HepG2 (cell line): ENCODE measurements at regions not wholly inside any gene's neighbourhood (a gene's known extent, or its start where the extent isn't known, plus 50 kb on each side); places are given as distances from the start of the nearest gene placed in this dataset.

Source experiments
- ATAC-seq: fragments of 200-7000 bp; cut with Tn5 transposase; 3 replicates; pipeline ENCODE4 v1.9.1; 2020; ENCODE audit warnings: mild to moderate bottlenecking, moderate library complexity
- BruUV-seq: library from RNA; stranded (reverse); fragments of 400-500 nt; replicated peaks from 2 replicates; lab custom pipeline; 2021; lab: Mats Ljungman, UMichigan
- CTCF ChIA-PET: fragments of 300-600 bp; formaldehyde crosslinking; extraction: SDS; loops from one replicate; lab custom pipeline; 2021; ENCODE audit warnings: low total read pairs, inconsistent platforms, low intra/inter-chr PET ratio; lab: Yijun Ruan, JAX
- POLR2A ChIA-PET: fragments of 350-600 bp; sonication (Branson Sonifier 250); formaldehyde crosslinking; loops from one replicate; lab custom pipeline; 2020; ENCODE audit warnings: antibody characterized with exemption, inconsistent platforms; lab: Yijun Ruan, JAX
- DNase-seq: peaks from one replicate; pipeline ENCODE4 v3.0.0-alpha.2; 2015; ENCODE audit warnings: low spot score
- FAIRE-seq: peaks from 3 replicates; lab custom pipeline; 2011; peaks lifted over from hg19 to GRCh38; lab: Jason Lieb, UNC
- H2AFZ ChIP-seq: one replicate; pipeline ENCODE4 v1.6.1; 2011; ENCODE audit warnings: low read length, inconsistent platforms
- H3K27ac ChIP-seq: fragments of 300-600 bp; 3 replicates; pipeline ENCODE4 v1.8.0; 2011; ENCODE audit warnings: mixed run types, mild to moderate bottlenecking, mixed read lengths, low read length, inconsistent platforms; ENCODE audit not compliant: insufficient read depth; ENCODE audit errors: extremely low read length
- H3K27me3 ChIP-seq, 2 experiments: fragments of 200-600 bp in 1 of 2; 2 replicates in 1 of 2; 3 replicates in 1 of 2; pipeline versions ENCODE4 v1.6.0 to v1.8.0; 2011; ENCODE audit warnings: low read length in 2 of 2, mild to moderate bottlenecking in 2 of 2, moderate library complexity in 2 of 2, inconsistent platforms in 1 of 2; ENCODE audit not compliant: insufficient read depth in 2 of 2, control insufficient read depth in 1 of 2
- H3K36me3 ChIP-seq, 2 experiments: fragments of 200-600 bp in 1 of 2; replicated peaks in 1 of 2; 2 replicates in 1 of 2; 3 replicates in 1 of 2; pipeline versions ENCODE4 v1.5.1 to v1.8.0; 2011; ENCODE audit warnings: low read length in 2 of 2, inconsistent platforms in 1 of 2; ENCODE audit not compliant: insufficient read depth in 2 of 2, control insufficient read depth in 1 of 2
- H3K4me1 ChIP-seq: 2 replicates; pipeline ENCODE4 v1.5.1; 2012; ENCODE audit warnings: low read length, inconsistent platforms; ENCODE audit not compliant: insufficient read depth
- H3K4me2 ChIP-seq: 2 replicates; pipeline ENCODE4 v1.6.0; 2011; ENCODE audit warnings: low read depth, low read length, inconsistent platforms
- H3K4me3 ChIP-seq, 3 experiments: fragments of 200-600 bp in 1 of 3; sonication (generic), shearing (Covaris generic) in 1 of 3; replicated peaks in 1 of 3; 2 replicates each; pipeline ENCODE4 v1.5.1; 2011 to 2016; ENCODE audit warnings: low read length in 3 of 3, inconsistent platforms in 2 of 3, low read depth in 2 of 3, mild to moderate bottlenecking in 2 of 3, control low read depth in 1 of 3, mixed read lengths in 1 of 3; ENCODE audit not compliant: insufficient read depth in 1 of 3
- H3K79me2 ChIP-seq: one replicate; pipeline ENCODE4 v1.6.1; 2011; ENCODE audit warnings: low read length, inconsistent platforms; ENCODE audit not compliant: insufficient read depth
- H3K9ac ChIP-seq: 2 replicates; pipeline ENCODE4 v1.6.0; 2011; ENCODE audit warnings: mild to moderate bottlenecking, low read depth, low read length, inconsistent platforms; ENCODE audit not compliant: insufficient read depth
- H3K9me3 ChIP-seq: 2 replicates; pipeline ENCODE4 v1.5.1; 2012; ENCODE audit warnings: mild to moderate bottlenecking, low read length
- H4K20me1 ChIP-seq: 2 replicates; pipeline ENCODE4 v1.6.0; 2011; ENCODE audit warnings: inconsistent platforms, mild to moderate bottlenecking, low read length, moderate library complexity; ENCODE audit not compliant: insufficient read depth
- ELF1 ChIP-seq: sonication (generic); formaldehyde crosslinking; IDR thresholded peaks from 2 replicates; pipeline ENCODE4 v1.4.0; 2020; ENCODE audit warnings: missing genetic modification reagents
- RAD21 ChIP-seq: fragments of 450-650 bp; formaldehyde crosslinking; IDR thresholded peaks from 2 replicates; pipeline ENCODE4 v1.5.0; 2020; ENCODE audit warnings: mild to moderate bottlenecking
- SMC3 ChIP-seq: IDR thresholded peaks from 2 replicates; pipeline ENCODE4 v1.6.1; 2011; ENCODE audit warnings: low read length, improper control_type of control experiment
- STAG1 ChIP-seq: sonication (generic); formaldehyde crosslinking; IDR thresholded peaks from 2 replicates; pipeline ENCODE4 v1.4.0; 2020; ENCODE audit warnings: missing genetic modification reagents
- WGBS: methylation state at CpG from one replicate; pipeline ENCODE4 v1.1.6; 2017; ENCODE audit warnings: low lambda C conversion rate; 5-methylcytosine and 5-hydroxymethylcytosine counted together
- in situ Hi-C: cut with HindIII; loops from 2 replicates; pipeline ENCODE4 v1.10.0; 2017; ENCODE audit warnings: low pct_unique_long_range_greater_than_20kb; ENCODE audit not compliant: extremely low pct_ligation_motif_present
- intact Hi-C: fragments of 100-400 bp; cut with micrococcal nuclease; formaldehyde crosslinking; loops from one replicate; pipeline ENCODE4 v1.10.0; 2022; ENCODE audit not compliant: unreplicated experiment
- TF ChIP-seq, protein P1 (sequence below): sonication (generic); formaldehyde crosslinking; IDR thresholded peaks from 2 replicates; pipeline ENCODE4 v1.5.0; 2020; ENCODE audit warnings: mild to moderate bottlenecking, missing genetic modification reagents, moderate library complexity

DNA sequence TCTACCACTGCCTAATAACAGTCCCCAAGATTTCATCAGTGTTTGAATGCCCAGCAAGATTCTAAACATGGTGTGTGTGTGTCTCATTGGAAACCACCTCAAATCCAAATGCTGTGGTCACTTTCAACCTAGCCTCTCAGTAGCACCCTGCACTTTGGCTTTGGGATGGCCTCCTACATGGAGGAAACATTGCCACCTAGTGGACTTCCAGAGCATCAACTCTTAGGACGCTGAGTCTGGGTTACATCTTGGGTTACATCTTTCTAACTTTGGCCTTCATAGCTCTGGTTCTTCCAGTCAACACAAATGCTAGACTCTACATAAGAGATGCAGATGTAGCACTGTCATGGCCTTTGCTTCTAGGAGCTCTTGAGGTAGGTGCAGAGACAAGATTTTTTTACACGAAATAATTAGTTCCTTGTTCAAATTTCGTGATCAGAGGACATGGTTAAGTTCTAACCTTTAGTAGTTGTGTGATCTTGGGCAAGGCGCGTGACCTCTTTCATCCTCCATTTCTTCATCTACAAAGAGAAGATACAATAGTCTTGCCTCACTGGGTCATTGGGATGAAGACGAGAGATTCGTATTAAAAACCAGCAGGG lies 113.5 kb upstream of the VASH1 start:
- ChIA-PET POLR2A (no interaction called here), CTCF (interaction anchor here (1.3 to 2.4 kb wide), 2 partner anchors 133 to 597 kb away, joined by 4 to 13 read pairs; no protein-coding TSS in a partner anchor)
- BruUV-seq: no TSS peak
- in situ Hi-C loops (loop anchor here (5.0 kb wide), 1 partner anchor 135 kb away; no protein-coding TSS in a partner anchor), intact Hi-C loops (loop anchor here (10.0 kb wide), 1 partner anchor 263 kb away; no protein-coding TSS in a partner anchor)
- FAIRE-seq (peak; percentile 79), ATAC-seq (peak; percentile 75), DNase-seq (peak; percentile 52)
- Histone ChIP-seq H3K9me3 (no peaks in the 10 kb centered on the region), H3K36me3 (no peaks in the 10 kb centered on the region), H3K27me3 (peaks cover 0 to 10% of the 10 kb centered on the region in 2 experiments; a peak in 3 of 5 replicates), H3K4me1 (peaks cover 14% of the 10 kb centered on the region), H4K20me1 (no peaks in the 10 kb centered on the region), H3K27ac (no peak overlapping the region), H3K4me2 (no peak overlapping the region), H3K4me3 (no peak overlapping the region), H2AFZ (no peak overlapping the region), H3K79me2 (no peaks in the 10 kb centered on the region), H3K9ac (no peak overlapping the region)
- TF ChIP-seq ELF1 (CRISPR knock-in tag): no peak
- TF ChIP-seq, protein P1, sequence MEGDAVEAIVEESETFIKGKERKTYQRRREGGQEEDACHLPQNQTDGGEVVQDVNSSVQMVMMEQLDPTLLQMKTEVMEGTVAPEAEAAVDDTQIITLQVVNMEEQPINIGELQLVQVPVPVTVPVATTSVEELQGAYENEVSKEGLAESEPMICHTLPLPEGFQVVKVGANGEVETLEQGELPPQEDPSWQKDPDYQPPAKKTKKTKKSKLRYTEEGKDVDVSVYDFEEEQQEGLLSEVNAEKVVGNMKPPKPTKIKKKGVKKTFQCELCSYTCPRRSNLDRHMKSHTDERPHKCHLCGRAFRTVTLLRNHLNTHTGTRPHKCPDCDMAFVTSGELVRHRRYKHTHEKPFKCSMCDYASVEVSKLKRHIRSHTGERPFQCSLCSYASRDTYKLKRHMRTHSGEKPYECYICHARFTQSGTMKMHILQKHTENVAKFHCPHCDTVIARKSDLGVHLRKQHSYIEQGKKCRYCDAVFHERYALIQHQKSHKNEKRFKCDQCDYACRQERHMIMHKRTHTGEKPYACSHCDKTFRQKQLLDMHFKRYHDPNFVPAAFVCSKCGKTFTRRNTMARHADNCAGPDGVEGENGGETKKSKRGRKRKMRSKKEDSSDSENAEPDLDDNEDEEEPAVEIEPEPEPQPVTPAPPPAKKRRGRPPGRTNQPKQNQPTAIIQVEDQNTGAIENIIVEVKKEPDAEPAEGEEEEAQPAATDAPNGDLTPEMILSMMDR (CRISPR knock-in tag): peak; percentile 78
- TF ChIP-seq SMC3: peak; percentile 62; the same call in 1 of the 2 replicates
- TF ChIP-seq RAD21 (CRISPR knock-in tag): 0 out of 2 replicates have a peak, but pooled peaks have one; percentile 22
- TF ChIP-seq STAG1 (CRISPR knock-in tag): peak; percentile 58
- 70% methylated on average over 7 of the region's 7 CpGs for whole genome bisulfite sequencing
